ENCODE measurements at regions not wholly inside any gene's neighbourhood (a gene's known extent, or its start where the extent isn't known, plus 50 kb on each side); places are given as distances from the start of the nearest gene placed in this dataset.

DNA sequence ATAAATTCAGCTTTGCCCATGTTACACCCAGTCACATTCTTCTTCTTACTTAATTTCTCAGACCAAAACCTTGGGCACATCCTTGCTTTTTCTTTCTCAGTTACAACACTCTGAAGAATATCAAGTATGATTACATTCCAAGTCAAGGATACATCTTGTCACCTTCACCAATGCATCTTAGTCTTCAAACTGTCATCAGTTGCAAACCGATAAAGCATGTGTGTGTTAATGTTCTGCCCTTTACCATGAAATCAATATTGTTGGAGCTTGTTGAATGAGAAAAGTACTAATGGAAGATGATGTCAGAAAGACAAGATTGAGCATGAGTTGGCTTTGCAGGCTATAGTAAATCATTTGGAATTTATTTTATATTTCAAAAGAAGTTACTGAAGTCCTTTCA, 764.6 kb downstream of the NCAM2 start:
- no peak for TF ChIP-seq CTCF (IDR thresholded peaks at IDR 0.05)
- TF ChIP-seq POLR2A (IDR thresholded peaks at IDR 0.05) = no peak

Data from upper lobe of left lung (tissue), 4 donors.